MM.1S (cell line): ENCODE measurements at regions not wholly inside any gene's neighbourhood (a gene's known extent, or its start where the extent isn't known, plus 50 kb on each side); places are given as distances from the start of the nearest gene placed in this dataset.

Experiments
- EZH2 ChIP-seq: fragments of 300-600 bp; sonication (generic); optimal IDR thresholded peaks from 2 replicates; pipeline ENCODE3; 2017; ENCODE audit warnings: low read depth, mild to moderate bottlenecking, antibody characterized with exemption, low read length, mixed read lengths
- TF ChIP-seq, protein P1 (sequence below): fragments of 300-600 bp; sonication (generic); IDR thresholded peaks from 2 replicates; pipeline ENCODE4 v1.5.1; 2016; ENCODE audit warnings: antibody characterized with exemption, low read length, mixed read lengths

DNA sequence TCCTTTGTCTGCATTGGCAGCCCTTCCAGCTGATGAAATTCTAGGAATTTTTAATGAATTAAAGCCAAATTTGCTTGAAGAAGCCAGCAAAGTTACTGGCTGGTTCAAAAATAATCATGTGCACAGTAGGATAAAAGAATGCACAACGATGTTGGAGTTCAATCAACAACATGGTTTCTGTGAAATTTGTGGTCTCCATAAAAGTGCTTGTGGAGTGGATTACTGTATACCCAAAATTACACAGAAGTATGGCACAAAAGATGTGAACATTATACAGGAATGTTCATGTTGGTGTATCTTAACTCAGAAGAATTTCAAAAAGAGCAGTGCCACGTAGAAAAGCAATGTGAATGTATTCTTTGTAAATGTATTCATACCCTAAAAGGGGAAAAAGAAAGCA, 105.0 kb upstream of the METAP2 start:
- TF ChIP-seq, protein P1, sequence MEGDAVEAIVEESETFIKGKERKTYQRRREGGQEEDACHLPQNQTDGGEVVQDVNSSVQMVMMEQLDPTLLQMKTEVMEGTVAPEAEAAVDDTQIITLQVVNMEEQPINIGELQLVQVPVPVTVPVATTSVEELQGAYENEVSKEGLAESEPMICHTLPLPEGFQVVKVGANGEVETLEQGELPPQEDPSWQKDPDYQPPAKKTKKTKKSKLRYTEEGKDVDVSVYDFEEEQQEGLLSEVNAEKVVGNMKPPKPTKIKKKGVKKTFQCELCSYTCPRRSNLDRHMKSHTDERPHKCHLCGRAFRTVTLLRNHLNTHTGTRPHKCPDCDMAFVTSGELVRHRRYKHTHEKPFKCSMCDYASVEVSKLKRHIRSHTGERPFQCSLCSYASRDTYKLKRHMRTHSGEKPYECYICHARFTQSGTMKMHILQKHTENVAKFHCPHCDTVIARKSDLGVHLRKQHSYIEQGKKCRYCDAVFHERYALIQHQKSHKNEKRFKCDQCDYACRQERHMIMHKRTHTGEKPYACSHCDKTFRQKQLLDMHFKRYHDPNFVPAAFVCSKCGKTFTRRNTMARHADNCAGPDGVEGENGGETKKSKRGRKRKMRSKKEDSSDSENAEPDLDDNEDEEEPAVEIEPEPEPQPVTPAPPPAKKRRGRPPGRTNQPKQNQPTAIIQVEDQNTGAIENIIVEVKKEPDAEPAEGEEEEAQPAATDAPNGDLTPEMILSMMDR = no peak
- TF ChIP-seq EZH2 = no peak
